HG02763 (cell line): ENCODE measurements at regions not wholly inside any gene's neighbourhood (a gene's known extent, or its start where the extent isn't known, plus 50 kb on each side); places are given as distances from the start of the nearest gene placed in this dataset.

ENCODE experiments used
- ATAC-seq: cut with Tn5 transposase; IDR thresholded peaks from one replicate; pipeline ENCODE4 v1.9.1; 2021; ENCODE audit warnings: mild to moderate bottlenecking, moderate library complexity; ENCODE audit not compliant: unreplicated experiment

- ATAC-seq: no peak
These were observed 81.8 kb upstream of the GRM7 start for GRCh38 chr3:6779140-6779539.

DNA sequence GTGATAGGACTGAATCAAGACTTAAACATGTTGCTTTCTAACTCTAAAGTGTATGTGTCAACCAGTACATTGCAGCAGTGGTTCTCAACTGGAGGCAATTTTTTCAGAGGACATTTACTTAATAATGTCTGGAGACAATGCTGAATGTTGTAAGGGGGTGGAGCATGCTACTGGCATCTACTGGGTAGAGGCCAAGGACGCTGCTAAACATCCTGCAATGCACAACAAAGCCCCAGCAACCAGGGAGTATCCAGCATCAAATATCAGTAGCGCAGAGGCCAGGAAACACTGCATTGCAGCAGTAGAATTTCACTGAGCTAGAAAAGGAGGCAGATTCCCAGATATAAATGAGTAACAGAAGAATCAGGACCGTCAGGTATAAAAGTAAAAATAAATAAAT lies 79.8 kb upstream of the GRM7 start:
- ATAC-seq: no peak

GRCh38 chr3:6785726-6786125 lies 75.2 kb upstream of the GRM7 start:
- no peak for ATAC-seq

DNA sequence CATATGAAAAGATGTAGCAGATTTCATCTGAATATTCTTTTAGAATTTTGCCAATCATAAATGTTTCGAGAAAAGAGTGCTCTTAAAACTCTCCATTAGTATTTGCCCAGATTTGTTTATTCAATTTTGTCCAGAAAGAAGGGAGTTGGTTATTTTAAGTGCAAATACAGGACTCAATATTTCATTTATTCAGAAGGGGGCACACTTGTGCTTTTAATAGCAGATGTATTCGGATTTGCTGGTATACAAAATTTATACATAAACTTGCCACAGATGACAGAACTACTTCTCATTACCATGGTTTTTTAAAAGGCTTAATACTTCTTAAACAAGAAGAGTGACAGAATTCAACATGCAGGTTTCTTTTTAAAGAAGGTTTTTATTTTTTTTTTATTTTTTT lies 69.8 kb upstream of the GRM7 start:
- no peak for ATAC-seq

DNA sequence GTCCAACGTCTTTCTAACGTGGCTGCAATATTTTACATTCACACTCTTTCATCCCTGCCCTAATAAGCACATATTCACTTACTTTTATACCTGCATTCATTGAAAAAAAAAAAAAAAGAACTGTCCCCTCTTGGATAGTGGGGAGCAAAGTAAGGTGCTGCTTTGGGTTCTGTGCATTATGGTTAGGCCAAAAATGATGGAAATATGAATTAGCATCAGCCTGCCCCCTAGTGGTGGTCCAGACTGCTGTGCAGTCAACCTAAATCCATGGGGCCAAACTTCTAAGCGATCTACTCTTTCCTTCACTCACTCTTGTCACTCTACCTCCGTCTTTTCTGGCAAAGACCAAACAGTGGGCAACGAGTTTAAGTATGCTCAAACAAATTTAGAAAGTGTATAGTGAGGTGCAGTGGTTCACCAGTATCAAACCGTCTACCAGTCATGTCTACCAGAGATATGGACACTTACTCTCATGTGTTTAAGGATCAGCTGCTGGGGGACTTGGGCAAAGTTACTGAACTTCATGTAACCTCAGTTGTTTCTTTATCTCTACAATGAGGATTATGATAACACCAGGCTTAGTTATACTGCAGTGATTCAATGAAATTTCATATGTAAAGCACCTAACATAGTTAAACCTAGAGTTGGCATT lies 61.5 kb upstream of the GRM7 start:
- peak; percentile 77 for ATAC-seq

- ATAC-seq: no peak
These were observed 57.3 kb upstream of the GRM7 start for GRCh38 chr3:6803619-6804018.

- no peak for ATAC-seq
These were observed 55.7 kb upstream of the GRM7 start for GRCh38 chr3:6805236-6805635.

DNA sequence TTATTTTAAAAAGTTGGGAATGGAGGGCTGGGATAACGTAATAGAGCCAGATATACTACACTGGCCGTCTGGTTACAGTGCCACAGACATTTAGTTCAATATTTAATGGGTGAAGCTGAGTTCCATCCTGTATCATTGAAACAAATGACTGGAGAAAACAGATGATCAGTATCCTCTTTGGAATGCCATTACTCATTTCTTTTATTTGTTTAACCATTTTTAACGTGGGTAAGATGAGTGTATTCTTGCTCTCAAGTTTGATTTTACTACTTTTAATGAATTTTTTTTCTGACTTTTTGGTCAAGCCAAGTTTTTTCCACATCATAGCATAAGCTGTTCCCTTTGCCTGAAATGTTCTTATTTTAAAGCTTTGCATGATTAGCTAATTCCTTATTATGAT lies 53.9 kb upstream of the GRM7 start:
- ATAC-seq: no peak

GRCh38 chr3:6807967-6808588 lies 52.8 kb upstream of the GRM7 start:
- ATAC-seq: no peak

DNA sequence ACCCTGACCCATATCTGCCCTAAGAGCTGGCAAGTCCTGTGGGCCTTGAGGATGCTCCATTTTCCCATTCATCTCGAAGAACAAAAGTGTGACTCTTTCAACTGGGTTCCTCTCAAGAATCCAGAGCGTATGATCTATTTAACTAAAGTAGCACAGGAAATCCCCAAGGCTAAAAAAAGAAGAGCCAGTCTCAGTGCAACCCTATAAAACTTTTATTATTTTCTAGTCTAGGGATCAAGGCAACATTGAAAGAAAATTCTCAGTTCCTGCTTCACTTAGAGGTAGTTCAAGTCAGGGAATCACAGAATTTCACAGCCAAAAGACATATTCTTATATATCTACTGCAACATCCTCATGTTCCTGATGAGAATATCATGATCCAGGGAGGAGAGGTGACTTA lies 51.6 kb upstream of the GRM7 start:
- no peak for ATAC-seq
